EL (cell line): ENCODE measurements at regions not wholly inside any gene's neighbourhood (a gene's known extent, or its start where the extent isn't known, plus 50 kb on each side); places are given as distances from the start of the nearest gene placed in this dataset.

Experiments
- DNase-seq: peaks from one replicate; pipeline ENCODE4 v3.0.0-alpha.2; 2016

GRCh38 chr17:77694391-77695363 lies 263.8 kb upstream of the TNRC6C start:
- DNase-seq, result no peak

DNA sequence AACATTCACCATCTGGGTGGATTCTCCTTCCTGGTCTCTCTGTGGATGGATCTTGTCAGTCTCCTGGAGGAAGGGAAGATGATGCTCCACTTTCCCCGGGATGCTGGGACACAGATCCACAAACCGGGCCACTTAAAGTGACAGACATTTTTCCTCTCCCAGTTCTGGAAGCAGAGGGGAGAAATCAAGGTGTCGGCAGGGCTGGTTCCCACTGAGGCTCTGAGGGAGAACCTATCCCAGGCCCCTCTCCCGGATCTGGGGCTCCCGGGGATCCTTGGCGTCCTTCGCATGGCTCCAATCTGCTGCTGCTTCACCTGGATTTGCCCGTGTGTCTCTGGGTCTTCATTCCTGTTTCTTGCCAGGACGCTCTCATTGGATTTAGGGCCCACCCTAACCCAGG lies 263.1 kb upstream of the TNRC6C start:
- no peak for DNase-seq

DNA sequence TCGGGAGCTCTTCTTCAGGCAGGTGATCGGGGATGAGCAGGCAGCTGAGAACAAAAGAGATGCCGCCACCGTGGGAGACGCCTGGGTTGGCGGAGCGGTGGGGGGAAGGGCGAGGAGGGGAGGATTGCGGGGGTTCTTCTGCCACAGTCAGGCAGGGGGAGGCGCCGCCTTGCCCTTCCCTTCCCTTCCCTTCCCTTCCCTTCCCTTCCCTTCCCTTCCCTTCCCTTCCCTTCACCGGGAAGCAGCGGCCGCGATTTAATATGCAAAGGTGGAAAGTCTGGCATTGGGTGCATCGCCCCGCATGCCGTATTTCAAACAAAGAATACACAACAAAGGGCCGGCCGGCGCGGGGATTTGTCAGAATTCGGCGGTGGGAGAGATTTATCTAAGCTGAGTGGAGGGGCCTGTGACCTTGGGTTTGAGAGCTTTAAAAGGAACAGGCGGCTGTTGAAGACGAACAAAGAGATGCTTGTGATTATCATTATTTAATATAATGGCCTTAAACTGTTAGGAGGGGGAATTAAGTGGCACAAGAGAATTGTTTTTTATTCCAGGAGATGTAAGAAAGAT lies 262.3 kb upstream of the TNRC6C start:
- no peak for DNase-seq

DNA sequence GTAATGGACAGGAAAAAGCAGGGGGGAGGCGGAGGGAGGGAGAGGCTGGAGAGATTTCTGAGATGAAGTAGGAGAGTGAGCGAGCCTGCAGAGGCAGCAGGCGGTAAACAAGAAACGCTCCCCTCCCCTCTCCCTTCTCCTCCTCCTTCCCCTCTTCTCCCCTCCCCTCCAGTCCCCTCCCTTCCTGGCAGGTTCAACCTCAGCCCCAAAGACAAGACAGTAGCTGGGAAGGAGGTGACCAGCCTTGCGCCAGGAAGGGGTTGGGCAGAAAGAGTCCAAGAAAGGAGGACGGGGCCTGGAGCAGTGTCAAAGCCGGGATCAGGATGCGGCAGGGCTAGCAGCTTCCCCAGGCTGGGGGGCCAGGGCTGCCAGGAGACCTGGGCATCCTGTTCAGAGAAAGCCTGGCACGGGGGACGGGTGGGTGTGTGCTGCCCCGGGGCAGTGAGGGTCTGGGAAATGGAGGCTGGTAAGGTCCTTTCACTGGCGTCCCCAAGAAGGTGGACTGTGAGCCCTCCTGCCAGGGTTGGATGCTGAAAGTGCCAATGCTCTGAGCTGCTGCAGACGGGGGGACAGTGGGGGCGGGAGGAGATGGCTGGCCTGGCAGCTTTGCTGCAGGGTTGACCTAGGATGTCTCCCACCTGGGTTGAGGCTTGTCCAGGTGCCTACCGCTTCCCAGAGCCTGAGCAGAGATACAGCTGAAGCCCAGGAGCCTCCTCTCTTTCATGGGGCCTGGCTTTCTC lies 261.6 kb upstream of the TNRC6C start:
- DNase-seq, result no peak

DNA sequence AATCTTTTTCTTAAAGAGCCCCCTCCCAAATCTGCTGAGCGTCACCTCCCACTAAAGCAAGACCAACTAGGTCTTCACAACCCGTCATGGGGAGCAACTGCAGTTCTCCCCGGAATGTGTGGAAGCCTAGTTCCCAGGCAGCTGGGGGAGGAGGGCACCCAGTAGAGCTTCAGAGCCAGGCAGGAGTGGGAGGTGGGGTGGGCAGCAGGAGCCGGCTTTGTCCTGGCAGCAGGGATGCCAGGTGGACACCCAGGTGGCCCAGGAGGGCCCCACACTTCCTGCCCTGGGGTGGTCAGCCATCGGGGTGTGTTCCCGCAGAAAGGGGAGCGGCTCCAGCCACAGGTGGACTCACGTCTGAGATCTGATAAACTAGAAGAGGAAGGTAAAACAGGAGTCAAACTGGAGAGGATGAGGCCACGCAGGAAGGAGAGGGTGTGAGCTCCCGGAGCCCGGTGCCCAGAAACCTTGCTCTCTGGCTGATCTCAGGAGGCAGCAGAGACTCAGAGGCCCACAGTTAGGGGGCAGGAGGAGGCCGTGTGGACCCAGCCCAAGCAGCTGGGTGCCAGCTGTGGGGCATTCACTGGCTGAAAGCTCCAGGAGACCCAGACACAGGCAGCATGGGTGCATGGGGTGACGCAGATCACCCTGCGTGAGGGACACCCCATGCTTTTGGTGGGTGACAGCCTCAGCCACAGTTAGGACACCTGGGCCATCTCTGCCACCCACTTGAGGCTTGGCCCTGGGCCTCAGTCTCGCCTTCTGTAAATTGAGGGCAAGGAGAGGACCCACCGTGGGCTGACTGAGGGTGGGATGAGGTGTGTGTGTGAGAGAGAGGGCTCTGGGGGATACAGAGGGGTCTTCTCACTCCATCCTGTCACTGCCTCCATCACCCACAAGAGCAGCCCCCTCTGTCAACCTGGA lies 260.8 kb upstream of the TNRC6C start:
- no peak for DNase-seq

GRCh38 chr17:77698903-77699623 lies 259.4 kb upstream of the TNRC6C start:
- DNase-seq, result no peak

- no peak for DNase-seq
Measured at GRCh38 chr17:77700165-77700881, 258.2 kb upstream of the TNRC6C start.

DNA sequence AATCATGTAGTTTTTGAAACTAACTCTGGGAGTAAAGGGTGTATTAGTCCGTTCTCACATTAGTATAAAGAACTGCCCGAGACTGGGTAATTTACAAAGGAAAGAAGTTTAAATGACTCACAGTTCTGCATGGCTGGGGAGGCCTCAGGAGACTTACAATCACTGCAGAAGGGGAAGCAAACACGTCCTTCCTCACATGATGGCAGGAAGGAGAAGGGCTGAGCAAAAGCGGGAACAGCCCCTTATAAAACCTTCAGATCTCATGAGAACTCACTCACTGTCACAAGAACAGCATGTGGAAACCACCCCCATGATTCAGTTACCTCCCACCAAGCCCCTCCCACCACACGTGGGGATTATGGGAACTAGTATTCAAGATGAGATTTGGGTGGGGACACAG lies 256.5 kb upstream of the TNRC6C start:
- no peak for DNase-seq

GRCh38 chr17:77704048-77704815 lies 254.3 kb upstream of the TNRC6C start:
- DNase-seq, result no peak

DNA sequence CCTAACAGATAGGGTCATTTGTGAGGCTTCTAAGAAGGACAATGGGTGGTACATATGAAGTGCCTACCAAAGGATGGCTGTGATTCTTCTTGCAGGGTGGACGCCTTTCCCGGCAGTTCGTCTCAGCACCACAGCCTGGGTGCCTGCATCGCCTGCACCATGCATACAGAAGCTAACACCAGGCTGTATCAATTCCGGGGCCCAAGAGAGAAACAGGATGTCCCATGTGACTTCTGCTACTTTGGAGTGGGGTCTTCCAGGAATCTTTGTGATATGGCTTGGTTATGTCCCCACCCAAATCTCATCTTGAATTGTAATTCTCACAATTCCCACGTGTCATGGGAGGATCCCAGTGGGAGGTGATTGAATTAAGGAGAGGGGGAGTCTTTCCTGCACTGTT lies 251.6 kb upstream of the TNRC6C start:
- no peak for DNase-seq

DNA sequence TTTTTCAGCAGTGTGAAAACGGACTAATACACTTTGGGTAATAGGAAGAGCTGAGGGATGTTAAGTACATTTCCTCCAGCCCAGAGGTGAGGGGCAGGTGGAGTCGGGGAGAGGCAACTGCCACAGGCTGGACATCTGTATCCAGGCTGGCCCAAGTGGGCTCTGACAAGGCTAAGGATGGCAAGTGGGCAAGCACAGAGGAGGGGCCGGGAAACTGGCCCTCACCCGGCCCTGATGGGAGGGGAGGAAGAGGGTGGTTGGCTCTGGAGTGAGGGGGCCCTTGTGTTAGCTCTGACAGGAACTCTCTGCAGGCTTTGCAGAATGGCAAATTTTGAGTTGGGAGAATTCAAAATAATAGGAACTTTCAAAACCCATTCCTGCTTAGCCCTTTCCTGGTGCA lies 251.0 kb upstream of the TNRC6C start:
- DNase-seq, result no peak

- no peak for DNase-seq
Measured at GRCh38 chr17:77708049-77708448, 250.5 kb upstream of the TNRC6C start.

DNA sequence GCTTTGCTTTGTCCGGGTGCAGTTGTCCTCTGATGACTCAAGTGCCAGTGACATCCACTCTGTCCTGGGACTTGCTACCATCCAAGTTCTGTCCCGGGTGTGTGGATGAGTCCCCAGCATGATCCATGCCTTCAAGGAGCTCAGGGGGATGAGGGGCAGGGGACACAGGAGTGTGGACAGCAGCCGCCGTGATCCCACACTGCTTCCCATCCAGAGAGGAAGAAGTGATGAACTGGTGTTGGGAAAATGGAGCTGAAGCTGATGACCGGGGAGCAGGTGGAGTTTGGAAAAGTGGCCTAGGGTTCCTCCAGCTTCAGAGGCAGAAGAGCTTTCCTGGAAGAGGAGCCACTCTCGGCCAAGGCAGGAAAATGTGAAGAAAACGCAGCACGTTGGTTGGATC lies 249.6 kb upstream of the TNRC6C start:
- DNase-seq, result no peak

DNA sequence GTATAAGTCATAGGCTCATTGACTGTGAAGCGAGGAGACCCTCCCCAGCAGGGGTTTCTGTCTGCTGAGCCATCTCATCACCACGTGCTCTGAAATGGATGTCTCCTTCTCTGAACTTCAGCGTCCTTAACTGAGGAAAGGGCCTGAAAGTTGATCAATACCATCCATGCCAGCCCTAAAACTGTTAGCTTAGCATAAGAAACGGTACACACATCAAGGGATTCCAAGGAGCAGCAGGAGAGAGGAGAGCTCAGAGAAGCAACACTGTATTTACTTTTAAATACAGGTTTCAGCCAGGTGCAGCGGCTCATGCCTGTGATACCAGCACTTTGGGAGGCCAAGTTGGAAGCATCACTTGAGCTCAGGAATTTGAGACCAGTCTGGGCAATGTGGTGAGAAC lies 248.9 kb upstream of the TNRC6C start:
- DNase-seq, result no peak

DNA sequence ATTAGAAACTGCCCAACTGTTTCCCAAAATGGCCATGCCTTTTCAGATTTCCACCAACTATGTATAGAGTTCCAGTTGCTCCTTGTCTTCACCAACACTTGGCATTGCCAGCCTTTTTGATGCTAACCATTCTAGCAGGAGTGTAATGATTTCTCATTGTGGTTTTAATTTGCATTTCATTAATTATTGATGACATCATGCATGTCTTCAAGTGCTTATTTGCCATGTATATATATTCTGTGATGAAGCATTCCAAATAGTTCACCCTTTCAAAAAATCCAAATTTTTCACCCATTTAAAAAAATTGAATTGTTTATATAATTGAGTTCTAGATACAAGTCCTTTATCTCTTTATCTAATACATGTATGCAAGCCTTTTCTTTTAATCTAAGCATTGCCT lies 245.9 kb upstream of the TNRC6C start:
- DNase-seq, result no peak

DNA sequence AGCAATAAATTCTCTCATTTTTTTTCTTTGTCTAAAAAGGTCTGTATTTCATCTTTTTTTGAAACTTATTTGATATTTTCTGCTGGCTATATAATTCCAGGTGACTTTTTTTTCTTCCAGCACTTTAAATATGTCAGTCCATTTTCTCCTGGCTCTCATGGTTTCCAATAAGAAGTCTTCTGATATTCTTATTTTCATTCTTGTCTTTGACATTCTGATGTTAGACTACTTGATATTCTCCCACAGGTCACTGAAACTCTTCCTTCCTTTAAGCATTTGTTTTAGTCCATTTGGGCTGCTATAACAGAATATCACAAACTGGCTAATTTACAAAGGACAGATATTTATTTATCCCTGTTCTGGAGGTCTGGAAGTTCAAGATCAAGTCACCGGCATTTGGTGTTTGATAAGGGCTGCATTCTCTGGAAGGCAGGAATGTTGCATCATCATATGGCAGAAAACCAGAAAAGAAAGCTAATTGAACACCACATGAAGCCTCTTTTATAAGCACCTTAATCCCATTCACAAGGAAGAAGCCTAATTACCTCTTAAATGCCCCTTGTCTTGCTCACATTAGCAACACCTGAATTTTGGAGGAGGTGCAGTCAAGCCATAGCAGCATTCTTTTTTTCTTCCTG lies 242.1 kb upstream of the TNRC6C start:
- DNase-seq, result no peak

- DNase-seq, result no peak
Measured at GRCh38 chr17:77717941-77718668, 240.4 kb upstream of the TNRC6C start.

DNA sequence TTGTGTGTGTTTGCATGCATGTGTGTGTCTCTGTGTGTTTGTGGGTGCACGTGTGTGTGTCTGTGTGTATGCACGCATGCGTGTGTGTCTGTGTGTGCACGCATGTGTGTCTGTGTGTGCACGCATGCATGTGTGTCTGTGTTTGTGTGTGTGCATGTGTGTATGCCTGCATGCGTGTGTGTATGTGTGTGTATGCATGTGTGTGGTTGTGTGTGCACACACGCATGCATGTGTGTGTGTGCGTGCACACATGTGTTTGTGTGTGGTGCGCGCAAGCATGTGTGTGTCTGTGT lies 239.9 kb upstream of the TNRC6C start:
- DNase-seq, result no peak

GRCh38 chr17:77719806-77720205 lies 238.7 kb upstream of the TNRC6C start:
- DNase-seq, result no peak
